ENCODE measurements at regions not wholly inside any gene's neighbourhood (a gene's known extent, or its start where the extent isn't known, plus 50 kb on each side); places are given as distances from the start of the nearest gene placed in this dataset.
A peak's percentile ranks its signal among the peaks of the same experiment; 100 is the strongest.

GRCh38 chr6:166777096-166777630 lies 150.1 kb upstream of the RPS6KA2 start:
- WGBS, 5 donors: 67 to 73% (median 70%) methylated on average over 14 of the region's 14 CpGs
- H3K4me3 ChIP-seq: no peak overlapping the region
- H3K36me3 ChIP-seq: no peaks in the 10 kb centered on the region
- H3K27me3 ChIP-seq (replicated peaks in 1 of 7): peaks cover 0 to 7% (median 0%) of the 10 kb centered on the region in 7 donors
- peaks cover 0 to 11% (median 5%) of the 10 kb centered on the region in 6 donors for H3K4me1 ChIP-seq
- TF ChIP-seq, protein P1, sequence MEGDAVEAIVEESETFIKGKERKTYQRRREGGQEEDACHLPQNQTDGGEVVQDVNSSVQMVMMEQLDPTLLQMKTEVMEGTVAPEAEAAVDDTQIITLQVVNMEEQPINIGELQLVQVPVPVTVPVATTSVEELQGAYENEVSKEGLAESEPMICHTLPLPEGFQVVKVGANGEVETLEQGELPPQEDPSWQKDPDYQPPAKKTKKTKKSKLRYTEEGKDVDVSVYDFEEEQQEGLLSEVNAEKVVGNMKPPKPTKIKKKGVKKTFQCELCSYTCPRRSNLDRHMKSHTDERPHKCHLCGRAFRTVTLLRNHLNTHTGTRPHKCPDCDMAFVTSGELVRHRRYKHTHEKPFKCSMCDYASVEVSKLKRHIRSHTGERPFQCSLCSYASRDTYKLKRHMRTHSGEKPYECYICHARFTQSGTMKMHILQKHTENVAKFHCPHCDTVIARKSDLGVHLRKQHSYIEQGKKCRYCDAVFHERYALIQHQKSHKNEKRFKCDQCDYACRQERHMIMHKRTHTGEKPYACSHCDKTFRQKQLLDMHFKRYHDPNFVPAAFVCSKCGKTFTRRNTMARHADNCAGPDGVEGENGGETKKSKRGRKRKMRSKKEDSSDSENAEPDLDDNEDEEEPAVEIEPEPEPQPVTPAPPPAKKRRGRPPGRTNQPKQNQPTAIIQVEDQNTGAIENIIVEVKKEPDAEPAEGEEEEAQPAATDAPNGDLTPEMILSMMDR (IDR thresholded peaks at IDR 0.05 in 8 of 11, conservative IDR thresholded peaks at IDR 0.05 in 3 of 11): no peak
- no peak for TF ChIP-seq POLR2AphosphoS5 (IDR thresholded peaks at IDR 0.05)
- no peak for TF ChIP-seq POLR2A (IDR thresholded peaks at IDR 0.05)
- H3K27ac ChIP-seq: no peak overlapping the region
- H3K9me3 ChIP-seq: no peaks in the 10 kb centered on the region
- intact Hi-C loops (cut with DNase I; ENCODE audit: low total_unique reads): loop anchor here (5.0 kb wide), 1 partner anchor 365 kb away; no protein-coding TSS in a partner anchor
- DNase-seq: no peak

DNA sequence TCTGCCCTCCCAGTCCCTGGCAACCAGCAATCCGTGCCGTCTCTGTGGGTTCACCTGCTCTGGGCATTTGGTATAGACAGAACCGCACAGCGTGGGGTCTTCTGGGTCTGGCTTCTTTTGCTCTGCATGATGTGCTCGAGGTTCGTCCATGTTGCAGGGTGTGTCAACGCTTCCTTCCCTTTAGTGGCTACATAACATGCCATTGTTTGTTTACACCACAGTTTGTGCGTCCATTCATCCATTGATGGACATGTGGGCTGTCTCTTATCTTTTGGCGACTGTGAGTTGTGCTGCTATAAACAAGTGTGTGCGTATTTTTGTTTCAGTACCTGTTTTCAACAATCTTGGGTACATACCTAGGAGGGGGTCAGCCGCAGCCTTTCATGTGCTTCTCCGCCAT lies 149.5 kb upstream of the RPS6KA2 start:
- Histone ChIP-seq H3K4me1 (peaks cover 0 to 11% (median 5%) of the 10 kb centered on the region in 6 donors), H3K9me3 (no peaks in the 10 kb centered on the region), H3K27me3 (replicated peaks in 1 of 7) (peaks cover 0 to 7% (median 0%) of the 10 kb centered on the region in 7 donors), H3K36me3 (no peaks in the 10 kb centered on the region), H3K27ac (no peak overlapping the region), H3K4me3 (no peak overlapping the region)
- WGBS, 5 donors: 78 to 92% (median 85%) methylated on average over 12 of the region's 12 CpGs
- TF ChIP-seq POLR2A (IDR thresholded peaks at IDR 0.05): no peak
- TF ChIP-seq, protein P1 (IDR thresholded peaks at IDR 0.05 in 8 of 11, conservative IDR thresholded peaks at IDR 0.05 in 3 of 11): no peak
- no peak for DNase-seq
- intact Hi-C loops (cut with DNase I; ENCODE audit: low total_unique reads): loop anchor here (5.0 kb wide), 1 partner anchor 366 kb away; no protein-coding TSS in a partner anchor

DNA sequence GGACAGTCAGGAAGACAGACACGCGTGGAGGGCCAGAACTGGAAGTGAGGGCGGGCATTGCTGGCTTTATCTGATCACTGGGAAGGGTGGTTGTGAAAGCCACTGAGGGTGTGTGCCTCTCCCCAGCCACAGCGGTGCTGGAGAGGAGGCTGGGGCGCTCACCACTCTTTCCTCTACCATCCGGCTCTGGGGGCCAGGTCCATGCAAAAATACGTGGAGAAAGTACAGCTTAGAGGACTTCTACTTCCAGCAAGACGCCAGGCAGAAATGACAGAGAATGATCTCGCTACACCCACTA lies 148.8 kb upstream of the RPS6KA2 start:
- no peaks in the 10 kb centered on the region for H3K36me3 ChIP-seq
- intact Hi-C loops (cut with DNase I; ENCODE audit: low total_unique reads): loop anchor here (5.0 kb wide), 1 partner anchor 366 kb away; no protein-coding TSS in a partner anchor
- H3K4me1 ChIP-seq: peaks cover 0 to 11% (median 5%) of the 10 kb centered on the region in 6 donors
- no peak overlapping the region for H3K4me3 ChIP-seq
- TF ChIP-seq, protein P1 (IDR thresholded peaks at IDR 0.05 in 8 of 11, conservative IDR thresholded peaks at IDR 0.05 in 3 of 11): no peak
- TF ChIP-seq POLR2A (IDR thresholded peaks at IDR 0.05): no peak
- TF ChIP-seq POLR2AphosphoS5 (IDR thresholded peaks at IDR 0.05): no peak
- WGBS, 5 donors: 52 to 78% (median 62%) methylated on average over 9 of the region's 9 CpGs
- H3K27me3 ChIP-seq (replicated peaks in 1 of 7): peaks cover 0 to 7% (median 0%) of the 10 kb centered on the region in 7 donors
- no peak for DNase-seq
- H3K27ac ChIP-seq: no peak overlapping the region
- H3K9me3 ChIP-seq: no peaks in the 10 kb centered on the region

DNA sequence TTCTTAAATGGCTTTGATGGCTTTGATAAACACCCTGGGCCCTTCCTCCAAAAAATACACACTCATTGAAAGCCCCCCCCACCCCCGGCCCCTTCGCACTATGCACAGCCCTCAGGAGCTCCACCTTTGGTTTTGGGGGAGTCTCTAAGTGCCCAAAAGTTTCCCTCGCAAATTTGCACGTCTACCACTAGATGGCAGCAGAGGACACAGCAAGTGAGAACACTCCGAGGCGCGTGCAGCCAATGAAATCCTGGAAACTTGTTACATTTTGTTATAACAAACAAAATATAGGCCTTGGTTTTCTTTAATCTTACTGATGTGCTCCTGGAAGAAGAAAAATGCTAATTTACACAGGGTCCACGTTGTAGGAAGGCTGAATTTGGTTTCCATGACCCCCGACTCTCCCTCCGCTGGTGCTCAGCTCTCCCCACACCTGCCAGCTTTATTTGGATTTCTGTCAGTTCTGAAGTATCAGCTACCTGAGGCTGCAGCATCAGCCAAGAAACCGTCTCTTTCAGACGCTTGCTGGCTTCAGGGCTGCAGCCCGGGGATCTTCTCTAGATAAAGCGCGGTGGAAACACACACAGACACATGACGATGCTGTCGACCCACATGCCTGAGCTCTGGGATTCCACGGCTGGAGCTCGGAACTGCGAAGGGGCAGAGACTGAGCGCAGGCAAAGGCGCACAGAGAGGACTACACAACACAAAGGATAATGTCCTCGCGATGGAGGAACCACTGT lies 148.3 kb upstream of the RPS6KA2 start:
- Histone ChIP-seq H3K27me3 (replicated peaks in 1 of 7) (peaks cover 0 to 7% (median 0%) of the 10 kb centered on the region in 7 donors), H3K36me3 (no peaks in the 10 kb centered on the region), H3K4me1 (peaks cover 0 to 11% (median 5%) of the 10 kb centered on the region in 6 donors), H3K27ac (no peak overlapping the region), H3K9me3 (no peaks in the 10 kb centered on the region), H3K4me3 (no peak overlapping the region)
- intact Hi-C loops (cut with DNase I; ENCODE audit: low total_unique reads): loop anchor here (5.0 kb wide), 1 partner anchor 367 kb away; no protein-coding TSS in a partner anchor
- 50 to 57% (median 54%) methylated on average over 24 of the region's 24 CpGs for WGBS, 5 donors
- no peak for DNase-seq
- TF ChIP-seq POLR2A (IDR thresholded peaks at IDR 0.05) (no peak), POLR2AphosphoS5 (IDR thresholded peaks at IDR 0.05) (no peak)
- TF ChIP-seq, protein P1 (IDR thresholded peaks at IDR 0.05 in 8 of 11, conservative IDR thresholded peaks at IDR 0.05 in 3 of 11): peak; percentile 49 to 87 (median 71)

All from spleen (tissue), 11 donors.